ENCODE measurements at regions not wholly inside any gene's neighbourhood (a gene's known extent, or its start where the extent isn't known, plus 50 kb on each side); places are given as distances from the start of the nearest gene placed in this dataset.

DNA sequence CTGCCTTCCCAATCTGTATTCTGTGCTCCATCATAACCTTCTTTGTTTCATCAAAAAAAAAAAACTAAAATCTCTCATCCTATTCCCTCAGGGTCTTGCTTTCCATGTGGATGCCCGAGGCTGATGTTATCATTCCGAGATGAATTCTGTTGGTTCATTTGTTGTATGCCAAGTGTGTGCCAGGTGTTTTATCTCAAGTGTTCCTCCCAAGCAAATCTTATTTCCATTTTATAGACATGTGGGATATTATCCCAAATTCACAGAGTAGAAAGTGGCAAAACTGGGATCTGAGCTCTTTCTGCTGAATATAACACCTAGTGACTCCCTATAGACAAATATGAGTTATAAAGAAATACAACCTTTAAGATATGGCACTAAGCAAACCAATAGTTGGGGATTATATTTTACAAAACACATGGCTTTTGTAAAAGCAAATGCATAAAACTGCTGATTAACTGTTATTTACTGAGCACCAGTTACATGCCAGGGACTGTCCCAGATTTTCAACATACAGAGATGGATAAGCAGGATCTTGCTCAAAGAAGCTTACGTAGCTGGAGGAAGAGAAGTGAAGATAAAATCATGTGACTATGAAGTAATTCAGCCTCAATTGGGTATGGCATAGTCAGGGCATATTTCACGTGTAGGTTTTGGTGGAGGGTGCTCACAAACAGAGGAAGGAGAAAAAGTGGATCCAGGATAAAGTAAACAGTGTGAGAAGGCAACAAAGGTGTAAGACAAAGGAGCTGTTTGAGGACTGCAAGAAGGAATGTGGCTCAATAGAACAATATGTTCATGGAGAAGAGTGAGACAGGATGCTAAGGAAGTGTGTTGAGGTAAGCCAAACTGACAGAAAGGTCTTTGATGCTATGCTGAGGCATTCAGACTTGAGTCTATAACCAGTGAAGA is 143.3 kb upstream of the ADAMTSL1 start:
- DNase-seq (ENCODE audit: low read depth in 3 of 3, low spot score in 2 of 3): no peak

DNA sequence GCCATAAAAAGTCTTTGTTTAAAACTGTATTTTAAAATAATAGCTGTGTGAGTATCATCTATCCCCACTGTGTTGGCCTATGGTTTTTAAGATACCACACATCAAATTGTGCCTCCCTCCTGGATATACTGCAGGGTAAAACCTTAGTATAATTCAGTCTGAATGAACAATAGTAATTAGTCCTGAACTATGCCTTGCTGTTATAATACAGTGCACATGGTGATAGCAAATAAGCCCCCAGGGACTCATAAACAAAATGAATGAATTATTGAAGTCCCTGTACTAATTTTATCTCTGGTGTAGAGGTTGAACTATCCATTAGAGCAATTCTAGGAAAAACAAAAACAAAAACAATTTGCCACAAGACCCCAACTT is 142.7 kb upstream of the ADAMTSL1 start:
- peak in 2 of 3 donors; percentile 6 to 47 for DNase-seq (ENCODE audit: low read depth in 3 of 3, low spot score in 2 of 3)

DNA sequence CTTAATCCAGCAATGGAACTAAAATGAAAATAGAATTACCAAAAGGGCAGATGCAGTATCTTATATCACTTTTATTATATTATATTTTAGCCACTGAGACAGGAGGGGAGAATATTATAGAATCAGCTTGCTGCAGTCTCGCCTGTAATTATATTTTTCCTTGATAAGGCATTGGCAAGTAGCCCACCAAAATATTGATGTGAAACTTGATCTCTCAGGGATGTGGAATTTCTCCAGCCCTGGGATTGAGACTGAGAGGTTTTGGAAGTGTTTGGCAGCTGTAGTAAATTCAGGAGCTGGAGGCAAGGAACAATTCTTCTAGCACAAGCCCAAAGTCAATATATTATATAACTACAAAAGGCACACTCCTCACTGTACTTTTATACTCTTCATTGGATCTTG is 142.1 kb upstream of the ADAMTSL1 start:
- DNase-seq (ENCODE audit: low read depth in 3 of 3, low spot score in 2 of 3): peak; percentile 65 to 71 (median 66)

DNA sequence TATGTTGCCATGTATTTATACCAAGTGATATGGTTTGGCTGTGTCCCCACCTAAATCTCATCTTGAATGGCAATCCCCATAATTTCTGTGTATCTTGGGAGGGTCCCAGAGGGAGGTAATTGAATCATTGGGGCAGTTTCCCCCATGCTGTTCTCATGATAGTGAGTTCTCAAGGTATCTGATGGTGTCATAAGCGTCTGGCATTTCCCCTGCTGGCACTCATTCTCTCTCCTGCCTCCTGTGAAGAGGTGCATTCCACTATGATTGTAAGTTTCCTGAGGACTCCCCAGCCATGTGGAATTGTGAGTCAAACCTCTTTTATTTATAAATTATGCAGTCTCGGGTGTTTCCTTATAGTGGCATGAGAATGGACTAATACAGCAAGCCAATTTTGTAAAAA is 140.8 kb upstream of the ADAMTSL1 start:
- DNase-seq (ENCODE audit: low read depth in 3 of 3, low spot score in 2 of 3): no peak

DNA sequence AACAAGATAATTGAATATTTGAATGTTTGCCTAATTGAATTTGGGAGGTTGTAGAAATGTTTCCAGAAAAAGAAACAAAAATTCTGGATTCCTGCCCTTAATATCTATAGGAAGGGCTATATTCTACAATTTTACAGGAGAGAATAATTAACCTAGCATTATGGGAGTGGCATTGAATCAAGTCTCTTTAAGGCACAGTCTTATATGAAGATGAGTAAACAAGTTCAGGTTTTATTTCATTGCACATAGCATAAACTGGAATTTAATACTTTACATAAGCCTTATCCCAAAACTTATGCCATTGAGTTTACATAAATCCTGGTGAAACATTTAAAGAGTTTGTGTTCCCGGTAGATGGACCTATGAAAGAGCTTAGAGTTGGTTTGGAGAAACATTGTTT is 138.1 kb upstream of the ADAMTSL1 start:
- DNase-seq (ENCODE audit: low read depth in 3 of 3, low spot score in 2 of 3): no peak

DNA sequence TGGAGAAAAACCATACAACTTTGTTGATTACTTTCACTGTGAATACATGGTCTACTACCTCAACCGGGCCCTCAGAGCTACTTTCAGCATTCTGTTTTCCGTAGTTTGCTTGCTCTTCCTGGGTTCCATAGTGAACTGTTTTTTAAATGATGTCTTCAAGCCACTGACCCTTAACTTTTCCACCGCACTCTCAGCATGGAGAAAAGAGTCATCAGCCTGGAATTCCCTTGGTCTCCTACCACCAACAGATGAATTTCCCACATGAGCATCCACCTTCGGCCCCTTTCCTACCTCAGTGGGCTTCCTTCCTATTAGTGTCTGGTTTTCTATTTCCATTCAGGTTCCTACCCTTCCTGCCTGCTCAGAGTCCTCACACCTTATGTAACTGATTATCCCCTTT is 135.9 kb upstream of the ADAMTSL1 start:
- DNase-seq (ENCODE audit: low read depth in 3 of 3, low spot score in 2 of 3): no peak

DNA sequence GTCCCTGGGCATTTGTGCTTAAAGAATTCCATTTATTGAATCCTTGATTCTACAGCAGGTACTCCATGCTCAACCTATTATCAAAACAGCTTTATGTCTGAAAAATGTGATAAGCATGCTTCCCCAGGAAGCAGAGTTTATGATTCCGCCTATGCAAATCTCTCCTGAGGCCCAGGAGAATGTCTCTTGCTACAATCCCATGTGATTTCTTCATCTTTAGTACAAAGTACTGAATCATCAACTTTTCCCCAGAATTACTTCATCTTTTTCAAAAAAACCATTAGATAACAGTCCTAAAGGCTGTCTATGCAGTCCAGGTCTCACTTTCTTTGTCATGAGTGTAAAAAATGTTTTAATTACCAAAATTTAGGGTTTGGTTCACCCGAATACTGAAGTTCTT is 130.2 kb upstream of the ADAMTSL1 start:
- DNase-seq (ENCODE audit: low read depth in 3 of 3, low spot score in 2 of 3): no peak

DNA sequence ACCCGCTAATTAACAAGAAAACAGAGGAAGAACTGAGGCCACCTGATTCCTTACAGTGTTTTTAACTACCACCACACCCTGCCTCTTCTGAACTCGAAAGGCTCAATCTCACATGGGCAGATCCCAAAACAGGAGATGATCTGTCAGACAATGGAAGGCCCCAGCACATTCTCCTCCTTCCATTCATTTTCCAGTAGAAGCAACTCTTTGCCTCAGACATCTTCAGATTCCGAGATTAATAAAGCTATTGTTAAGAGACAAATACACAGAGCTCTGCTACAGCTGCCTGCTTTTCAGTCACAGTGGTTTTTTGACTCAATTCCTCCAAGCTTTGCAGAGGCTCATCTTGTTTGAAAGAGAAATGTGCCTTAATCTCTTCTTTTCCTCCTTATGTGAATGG is 127.2 kb upstream of the ADAMTSL1 start:
- DNase-seq (ENCODE audit: low read depth in 3 of 3, low spot score in 2 of 3): no peak

DNA sequence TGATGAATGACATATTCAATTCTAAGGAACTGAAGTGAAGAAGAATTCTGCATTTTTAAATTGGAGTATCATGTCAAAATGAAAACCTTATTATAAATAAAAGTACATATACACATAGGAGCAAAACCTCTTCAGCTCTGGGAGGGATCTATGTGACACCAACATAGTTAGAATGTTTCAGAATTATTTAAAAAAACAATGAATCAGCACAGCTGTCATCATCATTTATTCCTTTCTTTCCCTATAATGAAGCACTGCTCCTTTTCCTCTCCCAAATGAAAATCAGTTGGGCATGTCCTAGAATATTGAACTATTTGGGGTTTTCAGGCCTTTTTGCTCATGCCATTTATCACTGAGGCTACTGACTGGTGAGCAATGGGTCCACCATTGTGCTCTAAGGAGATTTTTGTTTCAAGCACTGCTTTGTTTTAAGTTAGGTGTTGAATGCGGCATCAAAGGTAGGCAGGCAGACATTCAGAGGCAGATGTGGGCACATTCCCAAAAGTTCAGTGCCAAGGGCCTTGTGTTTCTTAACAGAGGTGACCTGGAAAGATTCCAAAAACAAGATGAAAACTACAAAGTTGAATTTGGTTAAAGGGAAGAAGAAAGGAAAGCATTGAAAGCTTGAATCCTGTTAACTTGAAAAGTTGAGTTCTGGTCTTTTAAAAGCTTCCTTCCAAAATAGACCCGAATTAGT is 126.4 kb upstream of the ADAMTSL1 start:
- DNase-seq (ENCODE audit: low read depth in 3 of 3, low spot score in 2 of 3): no peak

DNA sequence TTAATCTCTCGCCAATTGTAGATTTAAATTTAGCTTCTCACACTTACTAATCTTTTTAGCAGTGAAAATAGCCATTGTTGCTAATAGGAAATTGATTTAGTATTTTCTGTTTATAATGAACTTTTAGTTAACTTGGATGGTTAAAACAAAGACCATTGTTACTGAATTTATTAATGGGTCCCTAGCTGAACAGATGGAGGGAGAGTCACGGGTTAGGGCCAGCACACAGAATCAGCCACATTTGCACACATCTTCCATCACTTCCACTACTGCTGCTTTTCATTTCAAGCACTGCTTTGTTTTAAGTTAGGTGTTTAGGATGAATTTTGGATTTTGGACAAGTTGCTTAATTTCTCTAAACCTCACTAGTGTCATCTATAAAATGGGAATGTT is 125.9 kb upstream of the ADAMTSL1 start:
- no peak for DNase-seq (ENCODE audit: low read depth in 3 of 3, low spot score in 2 of 3)

DNA sequence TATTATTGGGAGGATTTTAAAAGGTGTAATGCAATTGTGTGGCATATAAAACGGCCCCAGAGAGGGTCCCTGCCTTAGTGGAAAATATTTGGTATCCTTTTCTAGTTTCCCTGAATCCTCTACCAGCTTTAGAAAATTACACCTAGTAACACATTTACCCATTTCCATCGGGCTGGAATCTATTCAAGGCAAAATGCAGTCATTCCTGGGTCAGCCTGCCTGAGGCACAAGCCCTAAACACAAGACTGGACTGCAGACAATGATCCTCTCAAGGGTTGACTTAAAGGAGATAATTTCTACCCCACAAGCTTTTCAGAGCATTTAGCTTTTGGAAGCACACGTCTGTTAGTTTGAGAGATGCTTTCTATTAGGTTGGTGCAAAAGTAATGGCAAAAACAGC is 124.4 kb upstream of the ADAMTSL1 start:
- no peak for DNase-seq (ENCODE audit: low read depth in 3 of 3, low spot score in 2 of 3)

DNA sequence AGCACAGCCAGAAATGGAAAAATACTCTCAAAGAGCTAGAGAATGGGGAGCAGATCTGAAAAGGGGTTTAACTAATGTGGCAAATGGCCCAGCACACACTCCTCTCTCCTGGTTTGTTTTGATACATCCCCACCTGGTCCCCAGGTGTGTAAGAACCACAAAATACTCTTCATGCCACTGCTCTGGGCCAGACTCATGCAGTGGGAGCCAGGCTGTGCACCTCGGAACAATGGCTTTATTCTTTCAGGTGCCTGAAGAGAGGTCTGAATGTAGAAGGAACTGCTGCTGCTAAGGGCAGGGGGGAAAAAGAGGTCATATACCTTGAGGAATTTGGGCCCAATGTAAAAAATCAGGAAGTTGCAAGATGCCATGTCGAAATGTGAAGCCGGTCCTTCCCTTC is 123.9 kb upstream of the ADAMTSL1 start:
- no peak for DNase-seq (ENCODE audit: low read depth in 3 of 3, low spot score in 2 of 3)

DNA sequence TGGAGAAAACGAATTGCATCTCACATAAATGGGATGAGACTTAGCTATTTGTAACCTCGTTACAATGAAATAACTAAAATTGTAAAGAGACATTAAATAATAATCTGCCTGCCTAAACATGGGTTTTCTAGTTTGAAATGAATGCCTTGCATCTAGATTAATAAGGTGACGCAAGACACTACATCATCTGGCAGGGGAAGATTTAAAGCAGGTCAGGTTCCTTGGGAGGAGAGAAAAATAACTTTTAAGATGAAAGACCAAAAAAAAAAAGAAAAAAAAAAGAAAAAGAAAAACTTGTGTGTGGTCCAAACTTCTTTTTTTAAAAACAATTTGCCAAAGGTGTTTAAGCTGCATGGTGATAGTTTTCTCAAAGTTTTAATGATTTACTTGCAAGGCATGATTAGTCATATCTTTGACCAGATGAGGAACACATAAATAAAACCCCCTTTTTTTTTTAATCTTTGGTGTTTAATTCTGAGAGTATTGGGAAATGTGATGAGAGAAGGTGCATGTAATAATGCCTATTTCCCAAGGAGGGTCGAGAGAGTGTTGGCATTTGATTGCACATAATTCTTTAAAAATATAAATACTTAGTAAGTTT is 122.9 kb upstream of the ADAMTSL1 start:
- no peak for DNase-seq (ENCODE audit: low read depth in 3 of 3, low spot score in 2 of 3)

DNA sequence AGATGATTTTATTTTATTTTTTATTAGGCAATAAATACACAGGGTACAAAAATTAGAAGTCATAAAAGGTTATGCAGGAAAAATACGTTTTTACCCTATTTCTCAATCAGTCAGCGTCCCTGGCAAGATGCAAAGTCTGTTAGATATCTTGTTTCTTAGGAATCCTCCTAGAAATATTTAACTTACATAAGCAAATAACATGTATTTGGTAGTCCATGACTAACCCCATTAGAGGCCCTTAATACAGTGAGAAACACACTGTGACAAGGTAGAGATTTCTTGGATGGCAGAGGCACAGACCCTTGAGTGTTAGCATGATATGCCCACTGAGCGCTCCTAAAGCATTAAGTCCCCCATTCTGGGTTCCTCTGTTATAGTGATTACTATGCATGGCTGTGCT is 121.2 kb upstream of the ADAMTSL1 start:
- no peak for DNase-seq (ENCODE audit: low read depth in 3 of 3, low spot score in 2 of 3)

DNA sequence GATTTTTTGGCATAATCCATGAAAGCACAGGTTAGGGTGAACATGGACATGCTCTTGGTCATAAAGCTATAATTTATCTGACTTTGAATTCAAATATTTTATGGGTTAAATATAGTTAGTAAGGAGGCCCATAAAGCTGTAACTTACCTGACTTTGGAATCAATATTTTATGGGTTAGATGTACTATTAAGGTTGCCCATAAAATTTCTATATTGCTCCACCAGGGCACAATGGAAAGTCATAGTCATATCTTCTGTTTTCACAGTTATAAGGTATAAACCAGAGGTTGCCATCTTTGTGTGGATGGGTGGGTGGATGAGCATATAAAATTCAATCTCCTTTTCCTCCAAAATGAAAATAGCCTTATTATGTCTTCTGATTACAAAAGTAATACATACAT is 120.5 kb upstream of the ADAMTSL1 start:
- no peak for DNase-seq (ENCODE audit: low read depth in 3 of 3, low spot score in 2 of 3)

DNA sequence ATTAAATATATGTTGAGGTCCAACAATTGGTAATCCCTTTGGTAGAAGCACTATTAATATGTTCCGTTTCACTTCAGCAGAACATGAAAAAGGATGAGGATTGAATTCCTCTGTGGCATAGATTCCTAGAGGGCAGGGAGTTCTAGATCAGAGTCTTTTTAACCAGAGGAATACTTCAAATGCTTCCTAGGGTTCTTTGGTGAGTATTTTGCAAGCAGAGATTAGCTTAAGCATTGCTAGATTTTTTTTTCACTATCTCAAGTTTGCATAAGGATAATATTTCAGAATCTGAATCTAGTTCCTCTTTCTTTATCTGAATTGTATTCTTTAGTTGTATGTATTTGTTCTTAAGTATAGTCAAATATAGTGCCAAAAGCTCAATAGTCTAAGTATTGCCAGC is 116.6 kb upstream of the ADAMTSL1 start:
- no peak for DNase-seq (ENCODE audit: low read depth in 3 of 3, low spot score in 2 of 3)

DNA sequence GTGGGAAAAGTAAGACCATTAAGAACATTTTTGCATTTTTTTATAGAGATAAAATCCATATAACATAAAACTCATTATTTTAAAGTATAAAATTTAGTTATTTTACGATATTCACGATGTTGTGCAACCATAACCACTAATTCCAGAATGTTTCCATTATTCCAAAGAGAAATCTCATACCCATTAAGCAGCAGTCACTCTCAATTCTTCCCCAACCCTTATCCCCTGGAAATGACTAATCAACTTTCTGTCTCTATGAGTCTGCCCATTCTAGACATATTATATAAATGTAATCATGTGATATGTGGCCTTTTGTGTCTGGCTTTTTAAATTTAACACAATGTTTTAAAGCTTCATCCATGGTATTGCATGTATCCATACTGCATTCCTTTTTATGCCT is 115.6 kb upstream of the ADAMTSL1 start:
- no peak for DNase-seq (ENCODE audit: low read depth in 3 of 3, low spot score in 2 of 3)

DNA sequence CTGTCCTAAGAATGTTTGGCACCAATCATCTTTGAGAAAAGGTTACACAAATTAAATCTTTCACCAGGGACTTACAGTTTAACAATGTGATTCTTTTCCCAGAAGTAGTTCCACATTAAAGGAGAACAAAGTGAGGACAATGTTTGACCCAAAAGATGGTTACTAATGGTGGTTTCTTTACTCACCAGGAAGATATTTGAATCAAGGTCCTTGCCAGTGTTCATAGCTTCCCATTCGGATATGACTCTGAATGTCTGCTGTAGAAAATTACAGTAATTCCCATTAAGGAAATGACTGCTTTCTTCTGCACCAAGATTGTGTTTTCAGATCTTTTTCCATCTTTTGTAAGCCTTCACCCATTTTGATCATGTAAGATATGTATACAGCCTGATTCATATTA is 114.6 kb upstream of the ADAMTSL1 start:
- DNase-seq (ENCODE audit: low read depth in 3 of 3, low spot score in 2 of 3): no peak

DNA sequence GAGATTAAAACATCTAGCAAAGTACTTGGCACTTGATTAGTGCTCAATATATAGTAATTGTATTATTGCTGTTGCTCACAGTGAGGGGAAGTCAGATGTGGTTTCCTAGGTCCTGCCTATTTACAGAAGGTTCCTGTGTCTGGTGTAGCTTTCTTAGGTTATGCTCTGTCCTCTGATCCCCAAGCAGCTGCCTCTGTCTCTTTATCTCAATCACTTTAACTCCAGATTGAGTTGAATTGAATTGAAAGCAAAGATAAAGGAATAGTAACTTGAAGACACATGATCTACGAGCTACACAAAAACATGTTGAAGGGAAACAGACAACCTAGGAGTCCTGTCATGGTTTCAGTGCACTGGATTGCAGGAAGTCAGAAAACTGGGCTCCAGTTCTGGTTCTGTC is 113.9 kb upstream of the ADAMTSL1 start:
- no peak for DNase-seq (ENCODE audit: low read depth in 3 of 3, low spot score in 2 of 3)

DNA sequence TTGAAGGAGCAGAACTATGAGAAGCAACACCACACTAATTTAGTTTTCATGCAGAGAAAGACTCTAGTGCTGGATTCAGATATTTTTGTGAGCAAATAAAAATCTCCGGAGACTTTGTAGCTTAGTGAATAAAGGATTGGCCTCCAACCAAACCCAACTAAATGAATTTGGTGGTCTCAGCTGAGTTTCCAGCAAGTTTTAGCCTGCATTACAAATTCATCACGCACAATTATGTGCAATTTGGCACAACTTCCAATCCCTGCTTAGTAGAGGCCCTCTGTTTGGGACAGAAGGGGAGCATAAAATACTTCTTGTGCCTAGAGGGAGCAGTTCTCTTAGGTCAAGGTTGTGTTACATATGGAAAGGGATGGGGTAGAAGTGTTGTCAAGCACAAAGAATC is 112.3 kb upstream of the ADAMTSL1 start:
- no peak for DNase-seq (ENCODE audit: low read depth in 3 of 3, low spot score in 2 of 3)

DNA sequence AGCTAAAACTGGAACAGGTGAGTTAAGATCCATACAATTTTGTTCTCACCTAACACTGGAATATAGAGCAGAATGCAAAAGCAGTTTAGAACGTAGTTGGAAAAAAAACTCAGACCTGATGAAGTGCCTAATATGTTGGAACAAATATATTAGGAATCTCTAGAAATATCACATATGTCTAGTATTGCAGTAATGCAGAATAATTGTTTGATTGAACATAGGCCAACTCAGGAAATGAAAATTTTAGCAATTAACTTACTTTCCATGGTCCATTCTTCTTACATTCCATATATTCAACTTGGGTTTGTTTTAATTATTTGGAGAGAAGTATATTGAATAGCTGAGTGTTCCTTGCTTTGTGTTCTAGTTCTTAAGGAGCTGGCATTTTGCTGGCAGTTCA is 111.8 kb upstream of the ADAMTSL1 start:
- DNase-seq (ENCODE audit: low read depth in 3 of 3, low spot score in 2 of 3): no peak

Measured in right renal cortex interstitium (tissue), 3 donors.